HepG2 (cell line): ENCODE measurements at regions not wholly inside any gene's neighbourhood (a gene's known extent, or its start where the extent isn't known, plus 50 kb on each side); places are given as distances from the start of the nearest gene placed in this dataset.

Experiments
- ATAC-seq: fragments of 200-7000 bp; cut with Tn5 transposase; 3 replicates; pipeline ENCODE4 v1.9.1; 2020; ENCODE audit warnings: mild to moderate bottlenecking, moderate library complexity
- BruUV-seq: library from RNA; stranded (reverse); fragments of 400-500 nt; replicated peaks from 2 replicates; lab custom pipeline; 2021; lab: Mats Ljungman, UMichigan
- CTCF ChIA-PET: fragments of 300-600 bp; formaldehyde crosslinking; extraction: SDS; loops from one replicate; lab custom pipeline; 2021; ENCODE audit warnings: low total read pairs, inconsistent platforms, low intra/inter-chr PET ratio; lab: Yijun Ruan, JAX
- POLR2A ChIA-PET: fragments of 350-600 bp; sonication (Branson Sonifier 250); formaldehyde crosslinking; loops from one replicate; lab custom pipeline; 2020; ENCODE audit warnings: antibody characterized with exemption, inconsistent platforms; lab: Yijun Ruan, JAX
- DNase-seq: peaks from one replicate; pipeline ENCODE4 v3.0.0-alpha.2; 2015; ENCODE audit warnings: low spot score
- FAIRE-seq: peaks from 3 replicates; lab custom pipeline; 2011; peaks lifted over from hg19 to GRCh38; lab: Jason Lieb, UNC
- H2AFZ ChIP-seq: one replicate; pipeline ENCODE4 v1.6.1; 2011; ENCODE audit warnings: low read length, inconsistent platforms
- H3K27ac ChIP-seq: fragments of 300-600 bp; 3 replicates; pipeline ENCODE4 v1.8.0; 2011; ENCODE audit warnings: mixed run types, mild to moderate bottlenecking, mixed read lengths, low read length, inconsistent platforms; ENCODE audit not compliant: insufficient read depth; ENCODE audit errors: extremely low read length
- H3K27me3 ChIP-seq, 2 experiments: fragments of 200-600 bp in 1 of 2; 2 replicates in 1 of 2; 3 replicates in 1 of 2; pipeline versions ENCODE4 v1.6.0 to v1.8.0; 2011; ENCODE audit warnings: low read length in 2 of 2, mild to moderate bottlenecking in 2 of 2, moderate library complexity in 2 of 2, inconsistent platforms in 1 of 2; ENCODE audit not compliant: insufficient read depth in 2 of 2, control insufficient read depth in 1 of 2
- H3K36me3 ChIP-seq, 2 experiments: fragments of 200-600 bp in 1 of 2; replicated peaks in 1 of 2; 2 replicates in 1 of 2; 3 replicates in 1 of 2; pipeline versions ENCODE4 v1.5.1 to v1.8.0; 2011; ENCODE audit warnings: low read length in 2 of 2, inconsistent platforms in 1 of 2; ENCODE audit not compliant: insufficient read depth in 2 of 2, control insufficient read depth in 1 of 2
- H3K4me1 ChIP-seq: 2 replicates; pipeline ENCODE4 v1.5.1; 2012; ENCODE audit warnings: low read length, inconsistent platforms; ENCODE audit not compliant: insufficient read depth
- H3K4me2 ChIP-seq: 2 replicates; pipeline ENCODE4 v1.6.0; 2011; ENCODE audit warnings: low read depth, low read length, inconsistent platforms
- H3K4me3 ChIP-seq, 3 experiments: fragments of 200-600 bp in 1 of 3; sonication (generic), shearing (Covaris generic) in 1 of 3; replicated peaks in 1 of 3; 2 replicates each; pipeline ENCODE4 v1.5.1; 2011 to 2016; ENCODE audit warnings: low read length in 3 of 3, inconsistent platforms in 2 of 3, low read depth in 2 of 3, mild to moderate bottlenecking in 2 of 3, control low read depth in 1 of 3, mixed read lengths in 1 of 3; ENCODE audit not compliant: insufficient read depth in 1 of 3
- H3K79me2 ChIP-seq: one replicate; pipeline ENCODE4 v1.6.1; 2011; ENCODE audit warnings: low read length, inconsistent platforms; ENCODE audit not compliant: insufficient read depth
- H3K9ac ChIP-seq: 2 replicates; pipeline ENCODE4 v1.6.0; 2011; ENCODE audit warnings: mild to moderate bottlenecking, low read depth, low read length, inconsistent platforms; ENCODE audit not compliant: insufficient read depth
- H3K9me3 ChIP-seq: 2 replicates; pipeline ENCODE4 v1.5.1; 2012; ENCODE audit warnings: mild to moderate bottlenecking, low read length
- H4K20me1 ChIP-seq: 2 replicates; pipeline ENCODE4 v1.6.0; 2011; ENCODE audit warnings: inconsistent platforms, mild to moderate bottlenecking, low read length, moderate library complexity; ENCODE audit not compliant: insufficient read depth
- BHLHE40 ChIP-seq: IDR thresholded peaks from 2 replicates; pipeline ENCODE4 v1.6.1; 2011; ENCODE audit warnings: low read length, improper control_type of control experiment
- HNRNPL ChIP-seq: fragments of 200-400 bp; formaldehyde crosslinking; IDR thresholded peaks from 2 replicates; pipeline ENCODE4 v1.6.1; 2017; ENCODE audit warnings: mild to moderate bottlenecking, low read depth, low read length
- MYC ChIP-seq: sonication (generic); formaldehyde crosslinking; IDR thresholded peaks from 2 replicates; pipeline ENCODE4 v1.9.0; 2021; ENCODE audit warnings: missing genetic modification reagents, borderline replicate concordance
- NONO ChIP-seq, 2 experiments: fragments of 450-650 bp in 1 of 2; sonication (generic) in 1 of 2; formaldehyde crosslinking in 1 of 2; IDR thresholded peaks in 1 of 2; conservative IDR thresholded peaks in 1 of 2; 2 replicates each; pipeline versions ENCODE4 v1.6.1 to v1.8.0; 2017 to 2022; ENCODE audit warnings: mild to moderate bottlenecking in 1 of 2, missing genetic modification reagents in 1 of 2, moderate library complexity in 1 of 2
- NPAS2 ChIP-seq: sonication (generic); formaldehyde crosslinking; IDR thresholded peaks from 2 replicates; pipeline ENCODE4 v1.8.0; 2022; ENCODE audit warnings: mild to moderate bottlenecking, missing genetic modification reagents, borderline replicate concordance
- RBM39 ChIP-seq: fragments of 200-400 bp; formaldehyde crosslinking; IDR thresholded peaks from one replicate; pipeline ENCODE4 v1.6.1; 2018; ENCODE audit warnings: antibody characterized with exemption, mild to moderate bottlenecking, low read depth, low read length; ENCODE audit not compliant: poor library complexity, severe bottlenecking
- SOX6 ChIP-seq, 2 experiments: fragments of 450-650 bp in 1 of 2; sonication (generic) in 1 of 2; formaldehyde crosslinking in 1 of 2; IDR thresholded peaks; 2 replicates each; pipeline versions ENCODE4 v1.4.0 to v1.6.1; 2017 to 2020; ENCODE audit warnings: antibody characterized with exemption in 1 of 2, mild to moderate bottlenecking in 1 of 2, missing genetic modification reagents in 1 of 2
- SP1 ChIP-seq, 2 experiments: fragments of 450-650 bp in 1 of 2; sonication (generic) in 1 of 2; formaldehyde crosslinking in 1 of 2; IDR thresholded peaks; 2 replicates each; pipeline versions ENCODE4 v1.4.0 to v1.6.1; 2016 to 2020; ENCODE audit warnings: missing genetic modification reagents in 1 of 2
- TBX2 ChIP-seq: sonication (generic); formaldehyde crosslinking; IDR thresholded peaks from 2 replicates; pipeline ENCODE4 v1.5.0; 2020; ENCODE audit warnings: missing genetic modification reagents, mild to moderate bottlenecking, borderline replicate concordance
- ZBTB1 ChIP-seq: sonication (generic); formaldehyde crosslinking; IDR thresholded peaks from 2 replicates; pipeline ENCODE4 v1.4.0; 2020; ENCODE audit warnings: missing genetic modification reagents, borderline replicate concordance
- ZFP82 ChIP-seq: sonication (generic); formaldehyde crosslinking; IDR thresholded peaks from 2 replicates; pipeline ENCODE4 v1.5.1; 2020; ENCODE audit warnings: mild to moderate bottlenecking, missing genetic modification reagents, borderline replicate concordance
- WGBS: methylation state at CpG from one replicate; pipeline ENCODE4 v1.1.6; 2017; ENCODE audit warnings: low lambda C conversion rate; 5-methylcytosine and 5-hydroxymethylcytosine counted together
- in situ Hi-C: cut with HindIII; loops from 2 replicates; pipeline ENCODE4 v1.10.0; 2017; ENCODE audit warnings: low pct_unique_long_range_greater_than_20kb; ENCODE audit not compliant: extremely low pct_ligation_motif_present
- intact Hi-C: fragments of 100-400 bp; cut with micrococcal nuclease; formaldehyde crosslinking; loops from one replicate; pipeline ENCODE4 v1.10.0; 2022; ENCODE audit not compliant: unreplicated experiment
- TF ChIP-seq, protein P1 (sequence below): IDR thresholded peaks from 2 replicates; pipeline ENCODE4 v1.6.1; 2016
- TF ChIP-seq, protein P2 (sequence below): sonication (generic); formaldehyde crosslinking; IDR thresholded peaks from 2 replicates; pipeline ENCODE4 v1.5.0; 2020; ENCODE audit warnings: missing genetic modification reagents
- TF ChIP-seq, protein P3 (sequence below): sonication (generic); formaldehyde crosslinking; IDR thresholded peaks from 2 replicates; pipeline ENCODE4 v1.5.0; 2020; ENCODE audit warnings: mild to moderate bottlenecking, low read depth, missing genetic modification reagents, borderline replicate concordance

DNA sequence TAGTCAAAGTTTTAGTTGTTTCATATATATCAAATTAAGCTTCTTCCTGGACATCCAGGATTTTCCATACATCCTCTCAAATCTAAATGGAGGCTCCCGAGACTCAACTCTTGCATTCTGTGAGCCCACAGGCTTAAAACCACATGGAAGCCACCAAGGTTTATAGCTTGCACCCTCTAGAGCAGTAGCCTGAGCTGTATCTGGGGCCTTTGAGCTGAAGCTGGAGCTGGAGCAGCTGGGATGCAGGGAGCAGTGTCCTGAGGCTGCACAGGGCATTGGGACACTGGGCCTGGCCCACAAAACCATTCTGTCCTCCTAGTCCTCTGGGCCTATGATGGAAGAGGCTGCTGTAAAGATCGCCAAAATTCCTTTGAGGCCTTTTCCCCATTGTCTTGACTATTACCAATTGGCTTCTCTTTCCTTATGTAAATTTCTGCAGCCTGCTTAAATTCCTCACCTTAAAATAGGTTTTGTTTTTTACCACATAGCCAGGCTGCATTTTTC lies 151.0 kb downstream of the COX7C start:
- DNase-seq = no peak
- H3K27ac ChIP-seq = no peak overlapping the region
- H3K79me2 ChIP-seq = no peaks in the 10 kb centered on the region
- ATAC-seq = no peak
- no peaks in the 10 kb centered on the region for H4K20me1 ChIP-seq
- no peaks in the 10 kb centered on the region for H3K4me1 ChIP-seq
- BruUV-seq = no TSS peak
- no peak overlapping the region for H3K9ac ChIP-seq
- H3K36me3 ChIP-seq = no peaks in the 10 kb centered on the region
- ChIA-PET POLR2A (no interaction called here), CTCF (no interaction called here)
- H3K4me3 ChIP-seq = no peak overlapping the region
- in situ Hi-C loops = no loop called here
- peaks cover 41% of the 10 kb centered on the region for H3K9me3 ChIP-seq
- H3K27me3 ChIP-seq = no peaks in the 10 kb centered on the region
- intact Hi-C loops = no loop called here
- WGBS = 5% methylated on average over 2 of the region's 2 CpGs
- FAIRE-seq = no peak
- TF ChIP-seq, protein P1, sequence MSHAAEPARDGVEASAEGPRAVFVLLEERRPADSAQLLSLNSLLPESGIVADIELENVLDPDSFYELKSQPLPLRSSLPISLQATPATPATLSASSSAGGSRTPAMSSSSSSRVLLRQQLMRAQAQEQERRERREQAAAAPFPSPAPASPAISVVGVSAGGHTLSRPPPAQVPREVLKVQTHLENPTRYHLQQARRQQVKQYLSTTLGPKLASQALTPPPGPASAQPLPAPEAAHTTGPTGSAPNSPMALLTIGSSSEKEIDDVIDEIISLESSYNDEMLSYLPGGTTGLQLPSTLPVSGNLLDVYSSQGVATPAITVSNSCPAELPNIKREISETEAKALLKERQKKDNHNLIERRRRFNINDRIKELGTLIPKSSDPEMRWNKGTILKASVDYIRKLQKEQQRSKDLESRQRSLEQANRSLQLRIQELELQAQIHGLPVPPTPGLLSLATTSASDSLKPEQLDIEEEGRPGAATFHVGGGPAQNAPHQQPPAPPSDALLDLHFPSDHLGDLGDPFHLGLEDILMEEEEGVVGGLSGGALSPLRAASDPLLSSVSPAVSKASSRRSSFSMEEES = no peak
- TF ChIP-seq RBM39 (no peak), MYC (CRISPR knock-in tag) (no peak), SP1 (IDR thresholded peaks at IDR 0.05) (no peak), SP1 (CRISPR knock-in tag; IDR thresholded peaks at IDR 0.05) (no peak), ZFP82 (CRISPR knock-in tag) (no peak), TBX2 (no peak), BHLHE40 (no peak), HNRNPL (no peak), ZBTB1 (CRISPR knock-in tag) (no peak), SOX6 (IDR thresholded peaks at IDR 0.05) (no peak), SOX6 (CRISPR knock-in tag; IDR thresholded peaks at IDR 0.05) (no peak), NONO (IDR thresholded peaks at IDR 0.05) (no peak), NONO (CRISPR knock-in tag; conservative IDR thresholded peaks at IDR 0.05) (no peak), NPAS2 (no peak)
- TF ChIP-seq, protein P2, sequence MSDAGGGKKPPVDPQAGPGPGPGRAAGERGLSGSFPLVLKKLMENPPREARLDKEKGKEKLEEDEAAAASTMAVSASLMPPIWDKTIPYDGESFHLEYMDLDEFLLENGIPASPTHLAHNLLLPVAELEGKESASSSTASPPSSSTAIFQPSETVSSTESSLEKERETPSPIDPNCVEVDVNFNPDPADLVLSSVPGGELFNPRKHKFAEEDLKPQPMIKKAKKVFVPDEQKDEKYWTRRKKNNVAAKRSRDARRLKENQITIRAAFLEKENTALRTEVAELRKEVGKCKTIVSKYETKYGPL = no peak
- TF ChIP-seq, protein P3, sequence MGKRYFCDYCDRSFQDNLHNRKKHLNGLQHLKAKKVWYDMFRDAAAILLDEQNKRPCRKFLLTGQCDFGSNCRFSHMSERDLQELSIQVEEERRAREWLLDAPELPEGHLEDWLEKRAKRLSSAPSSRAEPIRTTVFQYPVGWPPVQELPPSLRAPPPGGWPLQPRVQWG (CRISPR knock-in tag) = no peak
- no peak overlapping the region for H3K4me2 ChIP-seq
- no peak overlapping the region for H2AFZ ChIP-seq
